ENCODE measurements at regions not wholly inside any gene's neighbourhood (a gene's known extent, or its start where the extent isn't known, plus 50 kb on each side); places are given as distances from the start of the nearest gene placed in this dataset.
"Not testable (repeated sequence)": the region's sequence is repeated elsewhere in the genome, so short reads cannot be mapped to it uniquely, and the experiment has no call there.

- no peak for DNase-seq (ENCODE audit: low spot score)
These were observed 198.7 kb downstream of the CNTN3 start for GRCh38 chr3:74415731-74416130.

GRCh38 chr3:74413547-74414241, 200.8 kb downstream of the CNTN3 start:
- DNase-seq (ENCODE audit: low spot score): no peak

GRCh38 chr3:74410276-74410941, 204.1 kb downstream of the CNTN3 start:
- DNase-seq (ENCODE audit: low spot score): no peak

GRCh38 chr3:74409066-74409465, 205.4 kb downstream of the CNTN3 start:
- DNase-seq (ENCODE audit: low spot score): no peak

GRCh38 chr3:74403307-74403706, 211.2 kb downstream of the CNTN3 start:
- DNase-seq (ENCODE audit: low spot score): no peak

GRCh38 chr3:74402821-74403220, 211.6 kb downstream of the CNTN3 start:
- no peak for DNase-seq (ENCODE audit: low spot score)

- DNase-seq (ENCODE audit: low spot score): no peak
These were observed 221.0 kb downstream of the CNTN3 start for GRCh38 chr3:74393426-74393825.

GRCh38 chr3:74390121-74390877, 224.2 kb downstream of the CNTN3 start:
- no peak for DNase-seq (ENCODE audit: low spot score)

- no peak for DNase-seq (ENCODE audit: low spot score)
These were observed 227.2 kb downstream of the CNTN3 start for GRCh38 chr3:74387111-74387735.

GRCh38 chr3:74384159-74384558, 230.3 kb downstream of the CNTN3 start:
- no peak for DNase-seq (ENCODE audit: low spot score)

- DNase-seq (ENCODE audit: low spot score): no peak
These were observed 236.8 kb downstream of the CNTN3 start for GRCh38 chr3:74377669-74378068.

GRCh38 chr3:74376323-74376722, 238.1 kb downstream of the CNTN3 start:
- not testable (repeated sequence) for DNase-seq (ENCODE audit: low spot score)

- no peak for DNase-seq (ENCODE audit: low spot score)
These were observed 238.8 kb downstream of the CNTN3 start for GRCh38 chr3:74375653-74376052.

GRCh38 chr3:74372743-74373142, 241.7 kb downstream of the CNTN3 start:
- no peak for DNase-seq (ENCODE audit: low spot score)

GRCh38 chr3:74370342-74370741, 244.1 kb downstream of the CNTN3 start:
- DNase-seq (ENCODE audit: low spot score): no peak

- DNase-seq (ENCODE audit: low spot score): no peak
These were observed 248.1 kb downstream of the CNTN3 start for GRCh38 chr3:74366331-74366730.

- no peak for DNase-seq (ENCODE audit: low spot score)
These were observed 251.1 kb downstream of the CNTN3 start for GRCh38 chr3:74363346-74363745.

GRCh38 chr3:74360406-74360805, 254.1 kb downstream of the CNTN3 start:
- DNase-seq (ENCODE audit: low spot score): no peak

GRCh38 chr3:74357881-74358280, 256.6 kb downstream of the CNTN3 start:
- no peak for DNase-seq (ENCODE audit: low spot score)

GRCh38 chr3:74353039-74353438, 261.4 kb downstream of the CNTN3 start:
- DNase-seq (ENCODE audit: low spot score): no peak

- DNase-seq (ENCODE audit: low spot score): no peak
These were observed 262.3 kb downstream of the CNTN3 start for GRCh38 chr3:74352166-74352565.

GRCh38 chr3:74351213-74351612, 263.2 kb downstream of the CNTN3 start:
- no peak for DNase-seq (ENCODE audit: low spot score)

GRCh38 chr3:74349015-74349414, 265.4 kb downstream of the CNTN3 start:
- no peak for DNase-seq (ENCODE audit: low spot score)
